DND-41 (cell line): ENCODE measurements at regions not wholly inside any gene's neighbourhood (a gene's known extent, or its start where the extent isn't known, plus 50 kb on each side); places are given as distances from the start of the nearest gene placed in this dataset.

ENCODE experiments used
- EZH2 ChIP-seq: IDR thresholded peaks from 3 replicates; pipeline ENCODE4 v1.6.1; 2012; ENCODE audit warnings: borderline replicate concordance, low read depth, mild to moderate bottlenecking, moderate library complexity, low read length, inconsistent platforms; ENCODE audit not compliant: severe bottlenecking
- TF ChIP-seq, protein P1 (sequence below): IDR thresholded peaks from 2 replicates; pipeline ENCODE4 v1.5.1; 2012; ENCODE audit warnings: borderline replicate concordance, low read length, moderate library complexity, mild to moderate bottlenecking; ENCODE audit not compliant: poor library complexity, severe bottlenecking; ENCODE audit errors: extremely low read depth

DNA sequence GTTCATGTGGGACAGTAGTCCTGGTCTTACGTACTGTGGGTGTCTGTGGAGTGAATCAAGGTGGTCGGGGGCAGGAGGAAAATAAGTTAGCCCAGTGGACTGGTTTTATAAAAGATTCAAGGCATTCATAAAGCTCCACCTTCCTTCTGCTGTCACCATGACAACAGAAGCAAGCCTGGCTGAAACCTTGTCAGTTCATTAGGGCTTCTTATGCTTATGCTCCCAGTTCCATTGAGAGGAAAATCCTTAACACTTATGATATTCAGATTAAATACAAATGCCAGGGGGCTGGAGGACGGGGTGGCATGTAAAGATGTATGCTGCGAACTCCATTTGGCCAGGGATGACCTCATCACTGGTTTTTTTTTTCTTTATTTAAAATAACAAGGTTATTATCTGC is 283.1 kb upstream of the ATP10A start:
- TF ChIP-seq, protein P1, sequence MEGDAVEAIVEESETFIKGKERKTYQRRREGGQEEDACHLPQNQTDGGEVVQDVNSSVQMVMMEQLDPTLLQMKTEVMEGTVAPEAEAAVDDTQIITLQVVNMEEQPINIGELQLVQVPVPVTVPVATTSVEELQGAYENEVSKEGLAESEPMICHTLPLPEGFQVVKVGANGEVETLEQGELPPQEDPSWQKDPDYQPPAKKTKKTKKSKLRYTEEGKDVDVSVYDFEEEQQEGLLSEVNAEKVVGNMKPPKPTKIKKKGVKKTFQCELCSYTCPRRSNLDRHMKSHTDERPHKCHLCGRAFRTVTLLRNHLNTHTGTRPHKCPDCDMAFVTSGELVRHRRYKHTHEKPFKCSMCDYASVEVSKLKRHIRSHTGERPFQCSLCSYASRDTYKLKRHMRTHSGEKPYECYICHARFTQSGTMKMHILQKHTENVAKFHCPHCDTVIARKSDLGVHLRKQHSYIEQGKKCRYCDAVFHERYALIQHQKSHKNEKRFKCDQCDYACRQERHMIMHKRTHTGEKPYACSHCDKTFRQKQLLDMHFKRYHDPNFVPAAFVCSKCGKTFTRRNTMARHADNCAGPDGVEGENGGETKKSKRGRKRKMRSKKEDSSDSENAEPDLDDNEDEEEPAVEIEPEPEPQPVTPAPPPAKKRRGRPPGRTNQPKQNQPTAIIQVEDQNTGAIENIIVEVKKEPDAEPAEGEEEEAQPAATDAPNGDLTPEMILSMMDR, result no peak
- TF ChIP-seq EZH2, result no peak
